ENCODE measurements at regions not wholly inside any gene's neighbourhood (a gene's known extent, or its start where the extent isn't known, plus 50 kb on each side); places are given as distances from the start of the nearest gene placed in this dataset.

DNA sequence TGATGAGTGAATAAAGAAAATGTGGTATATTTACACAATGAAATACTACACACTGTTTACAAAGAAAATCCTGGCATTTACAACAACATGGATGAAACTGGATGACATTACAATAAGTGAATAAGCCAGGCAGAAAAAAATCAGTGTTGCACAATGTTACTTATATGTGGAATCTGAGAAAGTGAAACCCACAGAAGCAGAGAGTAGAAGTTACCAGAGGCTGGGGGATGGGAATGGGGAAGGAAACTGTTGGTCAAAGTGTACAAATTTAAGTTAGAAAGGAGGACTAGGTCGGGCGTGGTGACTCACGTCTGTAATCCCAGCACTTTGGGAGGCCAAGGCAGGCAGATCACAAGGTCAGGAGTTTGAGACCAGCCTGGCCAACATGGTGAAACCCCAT is 538.5 kb upstream of the MKI67 start:
- Histone ChIP-seq H3K4me3 (ENCODE audit: low read depth, low read length, poor library complexity, severe bottlenecking) (no peak overlapping the region), H3K9me2 (ENCODE audit: low read depth, low read length) (no peaks in the 10 kb centered on the region)

DNA sequence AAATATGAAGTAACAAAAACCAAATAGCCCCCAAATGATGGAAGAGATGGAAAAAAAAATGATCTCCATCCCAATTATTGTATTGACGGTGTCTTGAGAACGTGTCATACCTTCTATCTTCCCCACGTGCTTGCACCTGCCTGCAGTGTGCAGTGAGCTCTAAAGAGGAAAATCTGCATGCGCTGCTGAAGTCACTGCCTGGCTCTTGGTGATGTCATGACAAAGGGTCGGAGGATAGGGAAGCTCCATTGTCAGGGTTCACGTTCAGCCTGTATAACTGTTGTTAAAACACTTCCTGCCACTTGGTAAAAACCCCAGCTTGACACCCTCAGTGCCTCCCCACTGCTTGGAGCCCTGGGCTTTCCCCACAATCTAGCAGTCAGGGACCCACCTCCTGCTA is 549.2 kb upstream of the MKI67 start:
- Histone ChIP-seq H3K9me3 (ENCODE audit: low read length) (no peaks in the 10 kb centered on the region), H2AFZ (ENCODE audit: low read length) (no peak overlapping the region), H3K27me3 (ENCODE audit: insufficient read depth, low read length) (no peaks in the 10 kb centered on the region), H3K4me2 (ENCODE audit: low read length) (no peak overlapping the region), H3K9ac (ENCODE audit: low read length) (no peak overlapping the region), H3K4me3 (ENCODE audit: low read depth, low read length, poor library complexity, severe bottlenecking) (no peak overlapping the region), H3K36me3 (ENCODE audit: insufficient read depth, low read length) (no peaks in the 10 kb centered on the region), H3K9me2 (ENCODE audit: low read depth, low read length) (no peaks in the 10 kb centered on the region), H3K27ac (ENCODE audit: low read depth, low read length, poor library complexity, severe bottlenecking) (no peak overlapping the region), H3K79me2 (ENCODE audit: insufficient read depth, low read length) (no peaks in the 10 kb centered on the region), H3K4me1 (ENCODE audit: insufficient read depth, low read length, severe bottlenecking) (no peaks in the 10 kb centered on the region), H3F3A (ENCODE audit: insufficient read depth, low read length) (no peaks in the 10 kb centered on the region), H4K20me1 (ENCODE audit: insufficient read depth, low read length) (no peaks in the 10 kb centered on the region)
- no peak for TF ChIP-seq EZH2 (IDR thresholded peaks at IDR 0.05; ENCODE audit: borderline replicate concordance, low read length)
- TF ChIP-seq, protein P1, sequence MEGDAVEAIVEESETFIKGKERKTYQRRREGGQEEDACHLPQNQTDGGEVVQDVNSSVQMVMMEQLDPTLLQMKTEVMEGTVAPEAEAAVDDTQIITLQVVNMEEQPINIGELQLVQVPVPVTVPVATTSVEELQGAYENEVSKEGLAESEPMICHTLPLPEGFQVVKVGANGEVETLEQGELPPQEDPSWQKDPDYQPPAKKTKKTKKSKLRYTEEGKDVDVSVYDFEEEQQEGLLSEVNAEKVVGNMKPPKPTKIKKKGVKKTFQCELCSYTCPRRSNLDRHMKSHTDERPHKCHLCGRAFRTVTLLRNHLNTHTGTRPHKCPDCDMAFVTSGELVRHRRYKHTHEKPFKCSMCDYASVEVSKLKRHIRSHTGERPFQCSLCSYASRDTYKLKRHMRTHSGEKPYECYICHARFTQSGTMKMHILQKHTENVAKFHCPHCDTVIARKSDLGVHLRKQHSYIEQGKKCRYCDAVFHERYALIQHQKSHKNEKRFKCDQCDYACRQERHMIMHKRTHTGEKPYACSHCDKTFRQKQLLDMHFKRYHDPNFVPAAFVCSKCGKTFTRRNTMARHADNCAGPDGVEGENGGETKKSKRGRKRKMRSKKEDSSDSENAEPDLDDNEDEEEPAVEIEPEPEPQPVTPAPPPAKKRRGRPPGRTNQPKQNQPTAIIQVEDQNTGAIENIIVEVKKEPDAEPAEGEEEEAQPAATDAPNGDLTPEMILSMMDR (IDR thresholded peaks at IDR 0.05; ENCODE audit: low read length) = no peak

More for the DNA sequence above, 538.5 kb upstream of the MKI67 start:
- no peaks in the 10 kb centered on the region for H3K4me1 ChIP-seq (ENCODE audit: insufficient read depth, low read length, severe bottlenecking)
- no peaks in the 10 kb centered on the region for H3K79me2 ChIP-seq (ENCODE audit: insufficient read depth, low read length)
- no peak for TF ChIP-seq EZH2 (IDR thresholded peaks at IDR 0.05; ENCODE audit: borderline replicate concordance, low read length)
- TF ChIP-seq, protein P1 (IDR thresholded peaks at IDR 0.05; ENCODE audit: low read length) = no peak
- no peak overlapping the region for H3K4me2 ChIP-seq (ENCODE audit: low read length)
- H4K20me1 ChIP-seq (ENCODE audit: insufficient read depth, low read length) = no peaks in the 10 kb centered on the region
- H3K9ac ChIP-seq (ENCODE audit: low read length) = no peak overlapping the region
- no peak overlapping the region for H3K27ac ChIP-seq (ENCODE audit: low read depth, low read length, poor library complexity, severe bottlenecking)
- no peaks in the 10 kb centered on the region for H3K36me3 ChIP-seq (ENCODE audit: insufficient read depth, low read length)
- H2AFZ ChIP-seq (ENCODE audit: low read length) = no peak overlapping the region
- no peaks in the 10 kb centered on the region for H3K27me3 ChIP-seq (ENCODE audit: insufficient read depth, low read length)
- H3K9me3 ChIP-seq (ENCODE audit: low read length) = no peaks in the 10 kb centered on the region
- H3F3A ChIP-seq (ENCODE audit: insufficient read depth, low read length) = no peaks in the 10 kb centered on the region

DNA sequence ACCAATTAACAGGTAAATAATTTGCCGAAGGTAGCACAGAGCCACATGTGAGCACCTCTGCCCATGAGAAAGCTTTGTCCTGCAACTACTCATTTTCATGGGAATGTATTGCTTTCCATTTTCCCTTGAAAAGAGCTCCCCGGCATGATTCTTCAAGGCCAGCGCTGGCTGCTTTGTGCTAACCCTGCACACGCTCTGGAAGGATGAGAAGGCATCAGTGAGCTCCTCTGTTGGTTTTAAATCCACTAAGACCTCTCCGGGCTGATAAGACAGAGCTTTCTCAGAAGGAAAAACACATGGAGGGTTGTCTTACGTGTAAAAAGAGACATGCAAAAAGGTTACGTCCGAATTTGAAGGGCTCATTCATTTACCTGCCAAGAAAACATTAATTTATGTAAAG is 553.9 kb upstream of the MKI67 start:
- TF ChIP-seq EZH2 (IDR thresholded peaks at IDR 0.05; ENCODE audit: borderline replicate concordance, low read length) = no peak
- TF ChIP-seq, protein P1 (IDR thresholded peaks at IDR 0.05; ENCODE audit: low read length) = no peak
- no peaks in the 10 kb centered on the region for H3F3A ChIP-seq (ENCODE audit: insufficient read depth, low read length)

More for the DNA sequence above, 553.9 kb upstream of the MKI67 start:
- Histone ChIP-seq H3K27me3 (ENCODE audit: insufficient read depth, low read length) (no peaks in the 10 kb centered on the region), H3K27ac (ENCODE audit: low read depth, low read length, poor library complexity, severe bottlenecking) (no peak overlapping the region), H4K20me1 (ENCODE audit: insufficient read depth, low read length) (no peaks in the 10 kb centered on the region), H3K9ac (ENCODE audit: low read length) (no peak overlapping the region), H3K4me2 (ENCODE audit: low read length) (no peak overlapping the region), H3K9me3 (ENCODE audit: low read length) (no peaks in the 10 kb centered on the region), H3K9me2 (ENCODE audit: low read depth, low read length) (no peaks in the 10 kb centered on the region), H3K79me2 (ENCODE audit: insufficient read depth, low read length) (no peaks in the 10 kb centered on the region), H3K36me3 (ENCODE audit: insufficient read depth, low read length) (no peaks in the 10 kb centered on the region), H3K4me3 (ENCODE audit: low read depth, low read length, poor library complexity, severe bottlenecking) (no peak overlapping the region), H2AFZ (ENCODE audit: low read length) (no peak overlapping the region), H3K4me1 (ENCODE audit: insufficient read depth, low read length, severe bottlenecking) (no peaks in the 10 kb centered on the region)
